Subcutaneous abdominal adipose tissue (tissue), 5 donors: ENCODE measurements at regions not wholly inside any gene's neighbourhood (a gene's known extent, or its start where the extent isn't known, plus 50 kb on each side); places are given as distances from the start of the nearest gene placed in this dataset.
"Not testable (repeated sequence)": the region's sequence is repeated elsewhere in the genome, so short reads cannot be mapped to it uniquely, and the experiment has no call there.

ENCODE experiments used
- H3K27ac ChIP-seq: one replicate; pipeline ENCODE4 v1.7.0; 2013; ENCODE audit warnings: low read depth, mild to moderate bottlenecking, inconsistent platforms, low read length, moderate library complexity
- H3K27me3 ChIP-seq, 5 donors: one replicate each; pipeline ENCODE4 v1.7.0; 2013; ENCODE audit warnings: low read length in 5 of 5, inconsistent platforms in 1 of 5; ENCODE audit not compliant: control insufficient read depth in 5 of 5, insufficient read depth in 4 of 5
- H3K36me3 ChIP-seq, 5 donors: one replicate each; pipeline ENCODE4 v1.7.0; 2013; ENCODE audit warnings: low read length in 5 of 5; ENCODE audit not compliant: control insufficient read depth in 5 of 5, insufficient read depth in 5 of 5
- H3K4me1 ChIP-seq, 5 donors: one replicate each; pipeline ENCODE4 v1.7.0; 2013; ENCODE audit warnings: low read length in 5 of 5, mild to moderate bottlenecking in 3 of 5, moderate library complexity in 1 of 5; ENCODE audit not compliant: control insufficient read depth in 5 of 5, insufficient read depth in 5 of 5
- H3K4me3 ChIP-seq, 5 donors: one replicate each; pipeline ENCODE4 v1.7.0; 2013; ENCODE audit warnings: low read length in 5 of 5, low read depth in 1 of 5
- H3K9ac ChIP-seq, 5 donors: one replicate each; pipeline ENCODE4 v1.7.0; 2013; ENCODE audit warnings: low read length in 5 of 5, mild to moderate bottlenecking in 4 of 5, moderate library complexity in 3 of 5
- H3K9me3 ChIP-seq, 5 donors: one replicate each; pipeline ENCODE4 v1.7.0; 2013; ENCODE audit warnings: low read length in 5 of 5; ENCODE audit not compliant: control insufficient read depth in 5 of 5
- donor health status: healthy.
- donor health status: healthy.
- donor health status: healthy.
- donor health status: healthy.
- donor health status: healthy.

GRCh38 chr4:131337936-131338335 lies 1811.2 kb upstream of the PCDH10 start:
- H3K27me3 ChIP-seq: no peaks in the 10 kb centered on the region
- H3K27ac ChIP-seq: no peak overlapping the region
- no peaks in the 10 kb centered on the region for H3K9me3 ChIP-seq
- H3K4me1 ChIP-seq: no peaks in the 10 kb centered on the region
- no peak overlapping the region for H3K4me3 ChIP-seq
- H3K36me3 ChIP-seq: no peaks in the 10 kb centered on the region
- no peak overlapping the region for H3K9ac ChIP-seq

GRCh38 chr4:131339137-131339536 lies 1810.0 kb upstream of the PCDH10 start:
- Histone ChIP-seq H3K9me3 (no peaks in the 10 kb centered on the region), H3K27ac (no peak overlapping the region), H3K27me3 (no peaks in the 10 kb centered on the region), H3K36me3 (no peaks in the 10 kb centered on the region), H3K4me1 (no peaks in the 10 kb centered on the region), H3K9ac (no peak overlapping the region), H3K4me3 (no peak overlapping the region)

- Histone ChIP-seq H3K36me3 (no peaks in the 10 kb centered on the region), H3K27ac (no peak overlapping the region), H3K27me3 (no peaks in the 10 kb centered on the region), H3K9ac (no peak overlapping the region), H3K4me1 (no peaks in the 10 kb centered on the region), H3K4me3 (no peak overlapping the region), H3K9me3 (no peaks in the 10 kb centered on the region)
These were observed 1804.3 kb upstream of the PCDH10 start for GRCh38 chr4:131344761-131345160.

DNA sequence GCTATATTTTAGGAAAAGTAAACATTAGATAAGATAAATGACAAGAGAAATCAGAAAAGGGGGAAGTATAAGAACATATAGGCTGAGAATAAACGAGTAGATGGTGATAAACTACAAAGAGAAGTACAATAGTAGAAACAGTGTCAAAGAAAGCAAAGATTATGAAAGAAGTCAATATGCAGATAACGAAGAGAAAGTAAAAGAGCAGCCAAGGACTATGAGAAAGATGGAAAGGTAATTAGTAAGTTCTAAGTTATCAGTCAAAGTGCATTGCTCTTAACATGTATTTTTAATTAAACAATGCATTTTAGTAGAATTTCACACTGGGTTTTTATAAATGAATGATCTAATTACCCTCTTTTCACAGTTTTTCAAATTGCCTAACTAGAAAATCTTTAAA lies 1801.3 kb upstream of the PCDH10 start:
- no peak overlapping the region for H3K9ac ChIP-seq
- H3K4me3 ChIP-seq: no peak overlapping the region
- H3K27ac ChIP-seq: no peak overlapping the region
- H3K4me1 ChIP-seq: no peaks in the 10 kb centered on the region
- H3K27me3 ChIP-seq: no peaks in the 10 kb centered on the region
- no peaks in the 10 kb centered on the region for H3K9me3 ChIP-seq
- H3K36me3 ChIP-seq: no peaks in the 10 kb centered on the region

- Histone ChIP-seq H3K4me3 (no peak overlapping the region), H3K27me3 (no peaks in the 10 kb centered on the region), H3K27ac (no peak overlapping the region), H3K9me3 (no peaks in the 10 kb centered on the region), H3K36me3 (no peaks in the 10 kb centered on the region), H3K4me1 (no peaks in the 10 kb centered on the region), H3K9ac (no peak overlapping the region)
These were observed 1800.8 kb upstream of the PCDH10 start for GRCh38 chr4:131348263-131348662.

DNA sequence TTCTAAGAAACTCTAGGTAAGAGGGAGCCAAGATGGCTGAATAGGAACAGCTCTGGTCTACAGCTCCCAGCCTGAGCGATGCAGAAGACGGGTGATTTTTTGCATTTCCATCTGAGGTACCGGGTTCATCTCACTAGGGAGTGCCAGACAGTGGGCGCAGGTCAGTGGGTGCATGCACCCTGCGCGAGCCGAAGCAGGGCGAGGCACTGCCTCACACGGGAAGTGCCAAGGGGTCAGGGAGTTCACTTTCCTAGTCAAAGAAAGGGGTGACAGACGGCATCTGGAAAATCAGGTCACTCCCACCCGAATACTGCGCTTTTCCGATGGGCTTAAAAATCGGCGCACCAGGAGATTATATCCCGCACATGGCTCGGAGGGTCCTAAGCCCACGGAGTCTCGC lies 1796.7 kb upstream of the PCDH10 start:
- H3K9me3 ChIP-seq, H3K4me3 ChIP-seq, H3K27me3 ChIP-seq, H3K9ac ChIP-seq, H3K36me3 ChIP-seq, H3K27ac ChIP-seq, H3K4me1 ChIP-seq: not testable (repeated sequence)

DNA sequence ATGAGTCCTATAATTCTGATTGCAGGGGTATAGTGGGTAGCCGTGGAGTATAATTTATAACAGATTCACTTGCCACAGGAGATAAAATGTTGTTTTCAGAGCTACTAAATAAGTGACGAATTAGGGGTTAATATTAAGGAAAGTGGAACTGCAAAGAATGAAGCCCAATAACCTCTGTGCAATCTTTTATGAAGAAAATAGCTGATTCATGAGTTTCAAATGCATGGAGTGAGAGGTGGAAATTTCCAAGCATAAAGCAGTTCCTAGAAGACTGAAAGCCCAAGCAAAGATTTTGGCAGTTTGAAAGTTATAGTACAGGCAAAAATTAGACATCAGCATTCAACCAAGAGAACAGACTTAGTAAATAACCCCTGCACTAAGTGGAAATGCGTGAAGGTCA lies 1782.4 kb upstream of the PCDH10 start:
- Histone ChIP-seq H3K4me1 (no peaks in the 10 kb centered on the region), H3K9me3 (no peaks in the 10 kb centered on the region), H3K4me3 (no peak overlapping the region), H3K36me3 (no peaks in the 10 kb centered on the region), H3K9ac (no peak overlapping the region), H3K27me3 (no peaks in the 10 kb centered on the region), H3K27ac (no peak overlapping the region)

GRCh38 chr4:131367441-131367840 lies 1781.7 kb upstream of the PCDH10 start:
- no peaks in the 10 kb centered on the region for H3K36me3 ChIP-seq
- no peak overlapping the region for H3K9ac ChIP-seq
- H3K27ac ChIP-seq: no peak overlapping the region
- H3K4me3 ChIP-seq: no peak overlapping the region
- H3K27me3 ChIP-seq: no peaks in the 10 kb centered on the region
- no peaks in the 10 kb centered on the region for H3K9me3 ChIP-seq
- H3K4me1 ChIP-seq: no peaks in the 10 kb centered on the region

- H3K4me3 ChIP-seq: no peak overlapping the region
- no peaks in the 10 kb centered on the region for H3K36me3 ChIP-seq
- H3K27ac ChIP-seq: no peak overlapping the region
- no peaks in the 10 kb centered on the region for H3K4me1 ChIP-seq
- no peak overlapping the region for H3K9ac ChIP-seq
- H3K27me3 ChIP-seq: no peaks in the 10 kb centered on the region
- no peaks in the 10 kb centered on the region for H3K9me3 ChIP-seq
These were observed 1778.2 kb upstream of the PCDH10 start for GRCh38 chr4:131370846-131371245.

GRCh38 chr4:131381055-131381454 lies 1768.0 kb upstream of the PCDH10 start:
- Histone ChIP-seq H3K4me1 (no peaks in the 10 kb centered on the region), H3K9me3 (peaks cover 0 to 6% (median 0%) of the 10 kb centered on the region in 5 donors), H3K9ac (no peak overlapping the region), H3K36me3 (no peaks in the 10 kb centered on the region), H3K27me3 (no peaks in the 10 kb centered on the region), H3K4me3 (no peak overlapping the region), H3K27ac (no peak overlapping the region)

GRCh38 chr4:131382839-131383238 lies 1766.3 kb upstream of the PCDH10 start:
- Histone ChIP-seq H3K27ac (no peak overlapping the region), H3K27me3 (no peaks in the 10 kb centered on the region), H3K36me3 (no peaks in the 10 kb centered on the region), H3K4me3 (no peak overlapping the region), H3K4me1 (no peaks in the 10 kb centered on the region), H3K9me3 (peaks cover 0 to 6% (median 0%) of the 10 kb centered on the region in 5 donors), H3K9ac (no peak overlapping the region)
